HT1080 (cell line): ENCODE measurements at regions not wholly inside any gene's neighbourhood (a gene's known extent, or its start where the extent isn't known, plus 50 kb on each side); places are given as distances from the start of the nearest gene placed in this dataset.
"Not testable (repeated sequence)": the region's sequence is repeated elsewhere in the genome, so short reads cannot be mapped to it uniquely, and the experiment has no call there.

Experiments used
- DNase-seq: peaks from one replicate; pipeline ENCODE4 v3.0.0-alpha.2; 2015; ENCODE audit warnings: low read depth

- no peak for DNase-seq
Measured at GRCh38 chr2:188787658-188788240, 186.4 kb upstream of the COL3A1 start.

GRCh38 chr2:188788621-188789020 is 185.6 kb upstream of the COL3A1 start:
- peak; percentile 82 for DNase-seq

- no peak for DNase-seq
Measured at GRCh38 chr2:188789951-188790350, 184.2 kb upstream of the COL3A1 start.

- DNase-seq, result not testable (repeated sequence)
Measured at GRCh38 chr2:188794453-188794852, 179.7 kb upstream of the COL3A1 start.

- no peak for DNase-seq
Measured at GRCh38 chr2:188795762-188796161, 178.4 kb upstream of the COL3A1 start.

- DNase-seq, result no peak
Measured at GRCh38 chr2:188797371-188797770, 176.8 kb upstream of the COL3A1 start.

- no peak for DNase-seq
Measured at GRCh38 chr2:188798159-188798558, 176.0 kb upstream of the COL3A1 start.

GRCh38 chr2:188805219-188805618 is 169.0 kb upstream of the COL3A1 start:
- DNase-seq, result no peak

GRCh38 chr2:188808947-188809355 is 165.2 kb upstream of the COL3A1 start:
- DNase-seq, result no peak

- DNase-seq, result no peak
Measured at GRCh38 chr2:188810586-188810985, 163.6 kb upstream of the COL3A1 start.

- DNase-seq, result peak; percentile 19
Measured at GRCh38 chr2:188811522-188811921, 162.7 kb upstream of the COL3A1 start.

GRCh38 chr2:188813315-188813714 is 160.9 kb upstream of the COL3A1 start:
- DNase-seq, result no peak

- DNase-seq, result no peak
Measured at GRCh38 chr2:188813857-188814256, 160.3 kb upstream of the COL3A1 start.

- no peak for DNase-seq
Measured at GRCh38 chr2:188819011-188819410, 155.2 kb upstream of the COL3A1 start.

GRCh38 chr2:188819792-188820191 is 154.4 kb upstream of the COL3A1 start:
- no peak for DNase-seq

GRCh38 chr2:188820576-188820975 is 153.6 kb upstream of the COL3A1 start:
- no peak for DNase-seq

GRCh38 chr2:188824125-188824524 is 150.0 kb upstream of the COL3A1 start:
- DNase-seq, result no peak

GRCh38 chr2:188833331-188833730 is 140.8 kb upstream of the COL3A1 start:
- DNase-seq, result no peak

- no peak for DNase-seq
Measured at GRCh38 chr2:188833799-188834198, 140.4 kb upstream of the COL3A1 start.

GRCh38 chr2:188835006-188835405 is 139.2 kb upstream of the COL3A1 start:
- no peak for DNase-seq

GRCh38 chr2:188835821-188836220 is 138.4 kb upstream of the COL3A1 start:
- no peak for DNase-seq

GRCh38 chr2:188845692-188846091 is 128.5 kb upstream of the COL3A1 start:
- no peak for DNase-seq

- DNase-seq, result no peak
Measured at GRCh38 chr2:188848887-188849435, 125.2 kb upstream of the COL3A1 start.

GRCh38 chr2:188850786-188851185 is 123.4 kb upstream of the COL3A1 start:
- DNase-seq, result no peak
